AG04449 (cell line): ENCODE measurements at regions not wholly inside any gene's neighbourhood (a gene's known extent, or its start where the extent isn't known, plus 50 kb on each side); places are given as distances from the start of the nearest gene placed in this dataset.

ENCODE experiments used
- CTCF ChIA-PET: fragments of 350-600 bp; formaldehyde crosslinking; extraction: SDS; loops from one replicate; lab custom pipeline; 2021; ENCODE audit warnings: antibody characterized with exemption; lab: Yijun Ruan, JAX
- POLR2A ChIA-PET: fragments of 400-600, 350-600 bp; formaldehyde crosslinking; extraction: SDS; loops from one replicate; lab custom pipeline; 2020; ENCODE audit warnings: antibody characterized with exemption, inconsistent platforms; lab: Yijun Ruan, JAX
- DNase-seq: peaks from one replicate; pipeline ENCODE4 v3.0.0-alpha.2; 2010; ENCODE audit warnings: low read depth, low spot score
- H3K4me3 ChIP-seq: 2 replicates; pipeline ENCODE4 v1.5.1; 2011; ENCODE audit warnings: low read depth, mild to moderate bottlenecking, control low read depth, low read length
- CTCF ChIP-seq: IDR thresholded peaks from one replicate; pipeline ENCODE4 v1.5.1; 2011; ENCODE audit warnings: mild to moderate bottlenecking, moderate library complexity, low read length, control low read depth, inconsistent platforms; ENCODE audit not compliant: insufficient read depth; ENCODE audit errors: missing control alignments

- POLR2A ChIA-PET = no interaction called here
- H3K4me3 ChIP-seq = no peak overlapping the region
- DNase-seq = no peak
- CTCF ChIA-PET = no interaction called here
- TF ChIP-seq CTCF = no peak
These were observed 79.1 kb downstream of the TRIB2 start for GRCh38 chr2:12795851-12796250.

GRCh38 chr2:12796657-12797056, 79.9 kb downstream of the TRIB2 start:
- CTCF ChIA-PET = no interaction called here
- POLR2A ChIA-PET = no interaction called here
- no peak for DNase-seq
- TF ChIP-seq CTCF = no peak
- no peak overlapping the region for H3K4me3 ChIP-seq

GRCh38 chr2:12797815-12798214, 81.1 kb downstream of the TRIB2 start:
- no peak overlapping the region for H3K4me3 ChIP-seq
- ChIA-PET CTCF (no interaction called here), POLR2A (no interaction called here)
- no peak for DNase-seq
- TF ChIP-seq CTCF = no peak

GRCh38 chr2:12803607-12804006, 86.9 kb downstream of the TRIB2 start:
- TF ChIP-seq CTCF = no peak
- CTCF ChIA-PET = interaction anchor here (0.8 kb wide), 1 partner anchor 81 kb away, joined by 3 read pairs; no protein-coding TSS in a partner anchor
- POLR2A ChIA-PET = no interaction called here
- H3K4me3 ChIP-seq = no peak overlapping the region
- no peak for DNase-seq

GRCh38 chr2:12804091-12804856, 87.5 kb downstream of the TRIB2 start:
- POLR2A ChIA-PET = no interaction called here
- no peak for TF ChIP-seq CTCF

GRCh38 chr2:12805033-12805432, 88.3 kb downstream of the TRIB2 start:
- no peak for DNase-seq
- ChIA-PET POLR2A (no interaction called here), CTCF (interaction anchor here (0.8 to 1.9 kb wide), 4 partner anchors 13 to 131 kb away, joined by 3 to 10 read pairs (median 4); no protein-coding TSS in a partner anchor)
- no peak for TF ChIP-seq CTCF
- H3K4me3 ChIP-seq = no peak overlapping the region

More at GRCh38 chr2:12804091-12804856, 87.5 kb downstream of the TRIB2 start:
- DNase-seq = no peak
- CTCF ChIA-PET = interaction anchor here (0.8 to 0.9 kb wide), 2 partner anchors 50 to 132 kb away, joined by 3 read pairs; no protein-coding TSS in a partner anchor
- no peak overlapping the region for H3K4me3 ChIP-seq
